ENCODE measurements at regions not wholly inside any gene's neighbourhood (a gene's known extent, or its start where the extent isn't known, plus 50 kb on each side); places are given as distances from the start of the nearest gene placed in this dataset.

GRCh38 chr4:146998157-146998556, 52.5 kb upstream of the TTC29 start:
- FAIRE-seq, result no peak

GRCh38 chr4:147003956-147004809, 58.5 kb upstream of the TTC29 start:
- no peak for ATAC-seq
- Histone ChIP-seq H3K27me3 (no peaks in the 10 kb centered on the region), H3K36me3 (no peaks in the 10 kb centered on the region), H3K4me3 (no peak overlapping the region), H3K27ac (no peak overlapping the region), H3K9me3 (no peaks in the 10 kb centered on the region), H3K4me1 (no peaks in the 10 kb centered on the region)
- TF ChIP-seq CTCF (IDR thresholded peaks at IDR 0.05), result no peak
- 60 to 69% methylated on average over 9 of the region's 9 CpGs for WGBS, 2 donors
- FAIRE-seq, result no peak
- DNase-seq, result no peak
- intact Hi-C loops (cut with DNase I), result no loop called here

More at GRCh38 chr4:146998157-146998556, 52.5 kb upstream of the TTC29 start:
- ATAC-seq, result no peak
- H3K36me3 ChIP-seq, result no peaks in the 10 kb centered on the region
- no peak for TF ChIP-seq CTCF (IDR thresholded peaks at IDR 0.05)
- H3K4me3 ChIP-seq, result no peak overlapping the region
- no peak for DNase-seq
- 76 to 85% methylated on average over 2 of the region's 2 CpGs for WGBS, 2 donors
- no peaks in the 10 kb centered on the region for H3K4me1 ChIP-seq
- no peaks in the 10 kb centered on the region for H3K9me3 ChIP-seq
- no peaks in the 10 kb centered on the region for H3K27me3 ChIP-seq
- intact Hi-C loops (cut with DNase I), result no loop called here
- no peak overlapping the region for H3K27ac ChIP-seq

- intact Hi-C loops (cut with DNase I), result no loop called here
- Histone ChIP-seq H3K4me3 (no peak overlapping the region), H3K27me3 (no peaks in the 10 kb centered on the region), H3K4me1 (no peaks in the 10 kb centered on the region), H3K36me3 (no peaks in the 10 kb centered on the region), H3K27ac (no peak overlapping the region), H3K9me3 (no peaks in the 10 kb centered on the region)
- DNase-seq (no peak), FAIRE-seq (no peak), ATAC-seq (no peak)
- TF ChIP-seq CTCF (IDR thresholded peaks at IDR 0.05), result no peak
- 83 to 88% methylated on average over 2 of the region's 2 CpGs for WGBS, 2 donors
Measured at GRCh38 chr4:147006229-147006628, 60.6 kb upstream of the TTC29 start.

GRCh38 chr4:147009875-147010274, 64.2 kb upstream of the TTC29 start:
- 63 to 77% methylated on average over 4 of the region's 4 CpGs for WGBS, 2 donors
- no peak for TF ChIP-seq CTCF (IDR thresholded peaks at IDR 0.05)
- ATAC-seq (no peak), DNase-seq (no peak), FAIRE-seq (no peak)
- Histone ChIP-seq H3K27ac (no peak overlapping the region), H3K27me3 (peaks cover 0 to 2% (median 0%) of the 10 kb centered on the region in 4 donors), H3K4me3 (no peak overlapping the region), H3K9me3 (no peaks in the 10 kb centered on the region), H3K36me3 (no peaks in the 10 kb centered on the region), H3K4me1 (no peaks in the 10 kb centered on the region)
- intact Hi-C loops (cut with DNase I), result no loop called here

GRCh38 chr4:147011411-147011810, 65.7 kb upstream of the TTC29 start:
- H3K9me3 ChIP-seq, result no peaks in the 10 kb centered on the region
- no peak for TF ChIP-seq CTCF (IDR thresholded peaks at IDR 0.05)
- intact Hi-C loops (cut with DNase I), result no loop called here
- FAIRE-seq (no peak), DNase-seq (no peak), ATAC-seq (no peak)
- no peaks in the 10 kb centered on the region for H3K4me1 ChIP-seq
- no peak overlapping the region for H3K27ac ChIP-seq
- 30 to 33% methylated on average over 8 of the region's 8 CpGs for WGBS, 2 donors
- no peaks in the 10 kb centered on the region for H3K36me3 ChIP-seq
- no peak overlapping the region for H3K4me3 ChIP-seq
- peaks cover 0 to 2% (median 0%) of the 10 kb centered on the region in 4 donors for H3K27me3 ChIP-seq

All from pancreas (tissue), 10 donors.